Liver (tissue), 8 donors: ENCODE measurements at regions not wholly inside any gene's neighbourhood (a gene's known extent, or its start where the extent isn't known, plus 50 kb on each side); places are given as distances from the start of the nearest gene placed in this dataset.
A peak's percentile ranks its signal among the peaks of the same experiment; 100 is the strongest.

ENCODE experiments used
- DNase-seq: peaks from one replicate; pipeline ENCODE4 v3.0.0-alpha.2; 2017; ENCODE audit warnings: low spot score
- H3K27ac ChIP-seq, 2 donors: one replicate each; pipeline ENCODE4 v1.7.0; 2013; ENCODE audit warnings: inconsistent platforms in 2 of 2, low read length in 2 of 2, control low read depth in 1 of 2, low read depth in 1 of 2, mild to moderate bottlenecking in 1 of 2
- H3K27me3 ChIP-seq, 4 donors: one replicate each; pipeline versions ENCODE4 v1.6.1 to v1.7.0; 2013; ENCODE audit warnings: low read length in 3 of 4, inconsistent platforms in 1 of 4, mild to moderate bottlenecking in 1 of 4, moderate library complexity in 1 of 4; ENCODE audit not compliant: control insufficient read depth in 4 of 4, insufficient read depth in 4 of 4
- H3K36me3 ChIP-seq, 4 donors: one replicate each; pipeline versions ENCODE4 v1.6.1 to v1.7.0; 2013; ENCODE audit warnings: low read length in 3 of 4, mild to moderate bottlenecking in 3 of 4, low read depth in 1 of 4, moderate library complexity in 1 of 4; ENCODE audit not compliant: control insufficient read depth in 4 of 4, insufficient read depth in 3 of 4
- H3K4me1 ChIP-seq, 4 donors: one replicate each; pipeline versions ENCODE4 v1.6.1 to v1.7.0; 2013; ENCODE audit warnings: low read length in 3 of 4, mild to moderate bottlenecking in 3 of 4, moderate library complexity in 1 of 4; ENCODE audit not compliant: control insufficient read depth in 4 of 4, insufficient read depth in 4 of 4
- H3K4me3 ChIP-seq, 3 donors: one replicate each; pipeline versions ENCODE4 v1.6.1 to v1.7.0; 2013; ENCODE audit warnings: low read length in 3 of 3, control low read depth in 1 of 3, low read depth in 1 of 3, mild to moderate bottlenecking in 1 of 3
- H3K9ac ChIP-seq, 2 donors: one replicate each; pipeline ENCODE4 v1.7.0; 2013; ENCODE audit warnings: low read length in 2 of 2, mild to moderate bottlenecking in 2 of 2, moderate library complexity in 2 of 2, control low read depth in 1 of 2, low read depth in 1 of 2
- H3K9me3 ChIP-seq, 4 donors: one replicate each; pipeline versions ENCODE4 v1.6.1 to v1.7.0; 2013; ENCODE audit warnings: low read length in 3 of 4; ENCODE audit not compliant: control insufficient read depth in 4 of 4
- ATF3 ChIP-seq: IDR thresholded peaks from 2 replicates; pipeline ENCODE4 v1.6.1; 2016; ENCODE audit warnings: antibody characterized with exemption
- FOXA1 ChIP-seq: IDR thresholded peaks from 2 replicates; pipeline ENCODE4 v1.6.1; 2016; ENCODE audit warnings: antibody characterized with exemption
- FOXA2 ChIP-seq: IDR thresholded peaks from 2 replicates; pipeline ENCODE4 v1.6.1; 2016; ENCODE audit warnings: antibody characterized with exemption
- GABPA ChIP-seq, 2 donors: IDR thresholded peaks in 1 of 2; conservative IDR thresholded peaks in 1 of 2; 2 replicates each; pipeline ENCODE4 v1.6.1; 2016; ENCODE audit warnings: antibody characterized with exemption in 2 of 2, mild to moderate bottlenecking in 1 of 2, moderate library complexity in 1 of 2
- HNF4A ChIP-seq, 2 donors: conservative IDR thresholded peaks; 2 replicates each; pipeline ENCODE4 v1.6.1; 2016; ENCODE audit warnings: antibody characterized with exemption in 2 of 2, mild to moderate bottlenecking in 2 of 2
- HNF4G ChIP-seq: IDR thresholded peaks from 2 replicates; pipeline ENCODE4 v1.6.1; 2016; ENCODE audit warnings: antibody characterized with exemption
- JUND ChIP-seq, 2 donors: IDR thresholded peaks; 2 replicates each; pipeline ENCODE4 v1.6.1; 2016; ENCODE audit warnings: antibody characterized with exemption in 2 of 2
- RAD21 ChIP-seq, 2 donors: IDR thresholded peaks; 2 replicates each; pipeline ENCODE4 v1.6.1; 2016; ENCODE audit warnings: antibody characterized with exemption in 2 of 2, mild to moderate bottlenecking in 2 of 2
- RXRA ChIP-seq, 2 donors: IDR thresholded peaks; 2 replicates each; pipeline ENCODE4 v1.6.1; 2017 to 2018; ENCODE audit warnings: antibody characterized with exemption in 2 of 2, mild to moderate bottlenecking in 1 of 2
- SP1 ChIP-seq: IDR thresholded peaks from 2 replicates; pipeline ENCODE4 v1.6.1; 2018; ENCODE audit warnings: antibody characterized with exemption, mild to moderate bottlenecking
- TAF1 ChIP-seq: conservative IDR thresholded peaks from 2 replicates; pipeline ENCODE4 v1.6.1; 2016; ENCODE audit warnings: antibody characterized with exemption, mild to moderate bottlenecking
- YY1 ChIP-seq: IDR thresholded peaks from 2 replicates; pipeline ENCODE4 v1.6.1; 2016; ENCODE audit warnings: antibody characterized with exemption, mild to moderate bottlenecking
- ZBTB33 ChIP-seq: IDR thresholded peaks from 2 replicates; pipeline ENCODE4 v1.6.1; 2016; ENCODE audit warnings: antibody characterized with exemption
- WGBS: extraction: QIAGEN DNeasy Blood & Tissue Kit; methylation state at CpG from one replicate; pipeline ENCODE4 v1.1.7; 2013; 5-methylcytosine and 5-hydroxymethylcytosine counted together
- TF ChIP-seq, protein P1 (sequence below): fragments of 150-350 bp; IDR thresholded peaks from 2 replicates; pipeline ENCODE4 v1.5.1; 2017; ENCODE audit warnings: improper control_type of control experiment, low read depth, low read length; ENCODE audit not compliant: missing input control
- TF ChIP-seq, protein P2 (sequence below): IDR thresholded peaks from 2 replicates; pipeline ENCODE4 v1.6.1; 2016; ENCODE audit warnings: antibody characterized with exemption
- donor health status: healthy.
- donor health status: healthy.
- donor health status: healthy.
- donor health status: healthy.
- donor health status: healthy.

DNA sequence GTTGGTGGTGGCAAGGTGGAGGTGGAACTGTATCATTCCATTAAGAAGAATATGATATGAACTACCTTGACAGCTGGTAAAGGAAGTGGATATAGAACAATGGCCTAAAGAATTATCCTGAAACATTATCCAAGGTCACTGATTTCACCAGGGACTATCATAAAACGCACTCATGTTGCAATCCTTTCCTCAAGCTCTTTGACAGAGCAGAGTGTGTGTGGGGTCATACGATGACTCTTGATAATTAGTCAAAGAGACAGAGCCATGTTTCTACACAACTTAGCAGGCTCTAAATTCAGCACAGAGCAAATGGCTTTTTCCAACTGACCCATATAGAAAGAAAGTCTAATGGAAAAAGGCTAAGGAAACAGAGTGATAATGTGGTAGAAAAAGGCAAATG lies 126.4 kb upstream of the ANKFN1 start:
- Histone ChIP-seq H3K9me3 (no peaks in the 10 kb centered on the region), H3K4me3 (no peak overlapping the region), H3K4me1 (peaks cover 0 to 15% (median 7%) of the 10 kb centered on the region in 4 donors), H3K9ac (no peak overlapping the region), H3K36me3 (no peaks in the 10 kb centered on the region), H3K27me3 (no peaks in the 10 kb centered on the region), H3K27ac (no peak overlapping the region)
- 34% methylated on average over 2 of the region's 2 CpGs for WGBS
- TF ChIP-seq ZBTB33 (no peak), FOXA1 (no peak), FOXA2 (no peak), GABPA (IDR thresholded peaks at IDR 0.05 in 1 of 2, conservative IDR thresholded peaks at IDR 0.05 in 1 of 2) (no peak), YY1 (no peak), TAF1 (no peak), RAD21 (IDR thresholded peaks at IDR 0.05) (no peak), JUND (IDR thresholded peaks at IDR 0.05) (no peak), HNF4G (no peak)
- TF ChIP-seq, protein P1, sequence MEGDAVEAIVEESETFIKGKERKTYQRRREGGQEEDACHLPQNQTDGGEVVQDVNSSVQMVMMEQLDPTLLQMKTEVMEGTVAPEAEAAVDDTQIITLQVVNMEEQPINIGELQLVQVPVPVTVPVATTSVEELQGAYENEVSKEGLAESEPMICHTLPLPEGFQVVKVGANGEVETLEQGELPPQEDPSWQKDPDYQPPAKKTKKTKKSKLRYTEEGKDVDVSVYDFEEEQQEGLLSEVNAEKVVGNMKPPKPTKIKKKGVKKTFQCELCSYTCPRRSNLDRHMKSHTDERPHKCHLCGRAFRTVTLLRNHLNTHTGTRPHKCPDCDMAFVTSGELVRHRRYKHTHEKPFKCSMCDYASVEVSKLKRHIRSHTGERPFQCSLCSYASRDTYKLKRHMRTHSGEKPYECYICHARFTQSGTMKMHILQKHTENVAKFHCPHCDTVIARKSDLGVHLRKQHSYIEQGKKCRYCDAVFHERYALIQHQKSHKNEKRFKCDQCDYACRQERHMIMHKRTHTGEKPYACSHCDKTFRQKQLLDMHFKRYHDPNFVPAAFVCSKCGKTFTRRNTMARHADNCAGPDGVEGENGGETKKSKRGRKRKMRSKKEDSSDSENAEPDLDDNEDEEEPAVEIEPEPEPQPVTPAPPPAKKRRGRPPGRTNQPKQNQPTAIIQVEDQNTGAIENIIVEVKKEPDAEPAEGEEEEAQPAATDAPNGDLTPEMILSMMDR: no peak
- no peak for DNase-seq

GRCh38 chr17:56028837-56029236 lies 124.4 kb upstream of the ANKFN1 start:
- Histone ChIP-seq H3K36me3 (no peaks in the 10 kb centered on the region), H3K4me1 (peaks cover 0 to 15% (median 7%) of the 10 kb centered on the region in 4 donors), H3K4me3 (no peak overlapping the region), H3K9me3 (no peaks in the 10 kb centered on the region), H3K27ac (no peak overlapping the region), H3K27me3 (no peaks in the 10 kb centered on the region), H3K9ac (no peak overlapping the region)
- TF ChIP-seq JUND (IDR thresholded peaks at IDR 0.05) (no peak), RXRA (IDR thresholded peaks at IDR 0.05) (peak; percentile 21 to 76), SP1 (no peak), HNF4A (conservative IDR thresholded peaks at IDR 0.05) (peak; percentile 34 to 63)
- no peak for DNase-seq
- WGBS: 41% methylated on average over 3 of the region's 3 CpGs

- H3K4me1 ChIP-seq: peaks cover 0 to 15% (median 7%) of the 10 kb centered on the region in 4 donors
- H3K27ac ChIP-seq: no peak overlapping the region
- no peak overlapping the region for H3K9ac ChIP-seq
- no peaks in the 10 kb centered on the region for H3K27me3 ChIP-seq
- H3K36me3 ChIP-seq: no peaks in the 10 kb centered on the region
- H3K9me3 ChIP-seq: no peaks in the 10 kb centered on the region
- DNase-seq: no peak
- WGBS: 73% methylated on average over 8 of the region's 8 CpGs
- no peak overlapping the region for H3K4me3 ChIP-seq
- no peak for TF ChIP-seq ZBTB33
- TF ChIP-seq YY1: no peak
- no peak for TF ChIP-seq SP1
- no peak for TF ChIP-seq JUND (IDR thresholded peaks at IDR 0.05)
- TF ChIP-seq, protein P2, sequence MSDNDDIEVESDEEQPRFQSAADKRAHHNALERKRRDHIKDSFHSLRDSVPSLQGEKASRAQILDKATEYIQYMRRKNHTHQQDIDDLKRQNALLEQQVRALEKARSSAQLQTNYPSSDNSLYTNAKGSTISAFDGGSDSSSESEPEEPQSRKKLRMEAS: no peak
- TF ChIP-seq ATF3: no peak
- TF ChIP-seq FOXA1: no peak
- no peak for TF ChIP-seq GABPA (IDR thresholded peaks at IDR 0.05 in 1 of 2, conservative IDR thresholded peaks at IDR 0.05 in 1 of 2)
- TF ChIP-seq HNF4G: no peak
- TF ChIP-seq, protein P1: no peak
These were observed 123.2 kb upstream of the ANKFN1 start for GRCh38 chr17:56030009-56030624.
